ENCODE measurements at regions not wholly inside any gene's neighbourhood (a gene's known extent, or its start where the extent isn't known, plus 50 kb on each side); places are given as distances from the start of the nearest gene placed in this dataset.

GRCh38 chr1:227429447-227430359 lies 111.4 kb upstream of the CDC42BPA start:
- DNase-seq (no peak), ATAC-seq (peak; percentile 37)
- H3K4me1 ChIP-seq: peaks cover 11% of the 10 kb centered on the region
- intact Hi-C loops (cut with DNase I): no loop called here
- H3K4me3 ChIP-seq: no peak overlapping the region
- no peaks in the 10 kb centered on the region for H3K27me3 ChIP-seq
- H3K27ac ChIP-seq: peak overlapping the region; percentile 4
- H3K36me3 ChIP-seq: no peaks in the 10 kb centered on the region
- H3K9me3 ChIP-seq: no peaks in the 10 kb centered on the region
- TF ChIP-seq CTCF (IDR thresholded peaks at IDR 0.05): no peak

DNA sequence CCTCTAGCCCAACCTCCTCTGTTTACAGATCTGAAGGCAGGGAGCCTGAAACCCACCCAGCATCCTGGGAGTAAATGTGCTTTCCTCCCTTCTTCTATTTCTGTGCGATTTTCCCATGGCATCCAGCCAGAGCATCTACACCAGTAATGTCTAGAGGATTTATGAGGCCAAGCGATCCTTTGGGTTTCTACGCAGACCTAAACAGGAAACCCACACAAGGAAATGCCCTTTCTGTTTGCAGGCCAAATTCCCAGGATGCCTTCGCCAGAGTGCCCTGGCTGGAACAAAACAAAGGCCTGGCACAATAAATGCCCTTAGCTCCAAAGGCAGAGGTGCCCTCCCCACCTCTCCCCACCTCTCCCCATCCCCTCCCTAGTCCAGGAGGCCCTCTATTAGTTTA lies 110.5 kb upstream of the CDC42BPA start:
- Histone ChIP-seq H3K27ac (no peak overlapping the region), H3K27me3 (no peaks in the 10 kb centered on the region), H3K4me1 (peaks cover 11% of the 10 kb centered on the region), H3K9me3 (no peaks in the 10 kb centered on the region), H3K4me3 (no peak overlapping the region), H3K36me3 (no peaks in the 10 kb centered on the region)
- no peak for TF ChIP-seq CTCF (IDR thresholded peaks at IDR 0.05)
- ATAC-seq (peak; percentile 48), DNase-seq (no peak)
- intact Hi-C loops (cut with DNase I): no loop called here

GRCh38 chr1:227427411-227427810 lies 109.1 kb upstream of the CDC42BPA start:
- DNase-seq (no peak), ATAC-seq (no peak)
- intact Hi-C loops (cut with DNase I): no loop called here
- Histone ChIP-seq H3K4me1 (peaks cover 11% of the 10 kb centered on the region), H3K27me3 (no peaks in the 10 kb centered on the region), H3K36me3 (no peaks in the 10 kb centered on the region), H3K27ac (no peak overlapping the region), H3K4me3 (no peak overlapping the region), H3K9me3 (no peaks in the 10 kb centered on the region)
- no peak for TF ChIP-seq CTCF (IDR thresholded peaks at IDR 0.05)

DNA sequence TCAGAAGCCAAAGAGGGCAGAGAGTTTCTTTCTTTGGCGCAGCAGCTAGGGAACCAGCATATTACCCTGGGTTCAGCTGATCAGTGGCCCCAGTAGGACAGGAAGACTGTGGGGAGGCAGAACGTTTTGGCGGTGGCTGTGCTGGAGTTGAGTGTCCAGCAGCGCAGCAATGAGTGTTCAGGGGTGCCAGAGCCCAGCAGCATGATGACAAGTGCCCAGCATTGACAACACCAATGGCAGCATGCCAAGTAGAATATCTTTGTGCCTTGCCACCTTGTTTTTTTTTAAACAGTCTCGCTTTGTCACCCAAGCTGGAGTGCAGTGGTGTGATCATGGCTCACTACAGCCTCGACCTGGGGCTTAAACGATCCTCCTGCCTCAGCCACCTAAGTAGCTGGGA lies 106.7 kb upstream of the CDC42BPA start:
- intact Hi-C loops (cut with DNase I): no loop called here
- no peak for ATAC-seq
- H3K27ac ChIP-seq: no peak overlapping the region

DNA sequence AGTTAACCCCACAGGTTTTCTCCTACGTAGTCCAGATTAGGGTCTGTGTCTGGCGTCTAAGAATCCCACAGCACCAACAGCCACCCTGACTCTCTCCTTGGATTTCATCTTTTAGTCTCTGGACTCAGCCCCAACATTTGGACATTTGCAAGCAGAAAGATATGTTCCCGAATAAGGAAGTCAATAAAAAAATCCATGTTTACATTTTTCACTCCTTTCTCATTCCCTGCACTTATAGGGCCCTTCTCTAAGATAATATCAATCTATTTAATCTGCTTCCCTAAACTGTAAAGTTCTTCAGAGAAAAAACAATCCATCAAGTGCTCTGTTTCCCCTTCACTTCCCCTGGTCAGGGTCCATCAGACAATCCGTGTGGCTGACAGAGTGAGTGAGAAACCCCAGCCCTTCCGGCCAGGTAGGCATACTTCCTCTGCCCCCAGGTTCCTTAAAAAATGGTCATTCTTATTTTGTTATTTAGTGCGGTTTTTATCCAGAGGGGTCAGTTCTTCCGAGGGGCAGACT lies 105.9 kb upstream of the CDC42BPA start:
- no peaks in the 10 kb centered on the region for H3K27me3 ChIP-seq
- H3K27ac ChIP-seq: no peak overlapping the region
- TF ChIP-seq CTCF (IDR thresholded peaks at IDR 0.05): no peak
- no peaks in the 10 kb centered on the region for H3K9me3 ChIP-seq
- intact Hi-C loops (cut with DNase I): no loop called here
- no peak overlapping the region for H3K4me3 ChIP-seq
- no peaks in the 10 kb centered on the region for H3K36me3 ChIP-seq
- H3K4me1 ChIP-seq: no peaks in the 10 kb centered on the region
- ATAC-seq (no peak), DNase-seq (no peak)

More for the DNA sequence above, 106.7 kb upstream of the CDC42BPA start:
- Histone ChIP-seq H3K36me3 (no peaks in the 10 kb centered on the region), H3K4me3 (no peak overlapping the region), H3K4me1 (no peaks in the 10 kb centered on the region), H3K27me3 (no peaks in the 10 kb centered on the region), H3K9me3 (no peaks in the 10 kb centered on the region)
- DNase-seq: no peak
- TF ChIP-seq CTCF (IDR thresholded peaks at IDR 0.05): no peak

All from upper lobe of right lung (tissue), 1 donor.